HUES6 (cell line): ENCODE measurements at regions not wholly inside any gene's neighbourhood (a gene's known extent, or its start where the extent isn't known, plus 50 kb on each side); places are given as distances from the start of the nearest gene placed in this dataset.

ENCODE experiments used
- H3K27ac ChIP-seq: 2 replicates; pipeline ENCODE4 v1.7.0; 2013; ENCODE audit warnings: low read depth, mild to moderate bottlenecking, low read length, inconsistent platforms
- H3K27me3 ChIP-seq: 2 replicates; pipeline ENCODE4 v1.6.1; 2013; ENCODE audit warnings: low read length; ENCODE audit not compliant: control insufficient read depth, insufficient read depth
- H3K36me3 ChIP-seq: 2 replicates; pipeline ENCODE4 v1.6.1; 2013; ENCODE audit warnings: low read length; ENCODE audit not compliant: control insufficient read depth, insufficient read depth
- H3K4me1 ChIP-seq: 2 replicates; pipeline ENCODE4 v1.6.1; 2013; ENCODE audit warnings: low read length; ENCODE audit not compliant: control insufficient read depth, insufficient read depth
- H3K4me3 ChIP-seq: 2 replicates; pipeline ENCODE4 v1.5.1; 2013; ENCODE audit warnings: low read depth, low read length
- H3K9ac ChIP-seq: one replicate; pipeline ENCODE4 v1.6.1; 2013; ENCODE audit warnings: mild to moderate bottlenecking, low read length
- H3K9me3 ChIP-seq: 2 replicates; pipeline ENCODE4 v1.6.1; 2013; ENCODE audit warnings: low read depth, low read length; ENCODE audit not compliant: control insufficient read depth, insufficient read depth

GRCh38 chr12:60845696-60846095 lies 1249.9 kb downstream of the SLC16A7 start:
- Histone ChIP-seq H3K9ac (no peak overlapping the region), H3K36me3 (no peaks in the 10 kb centered on the region)

GRCh38 chr12:60847281-60847680 lies 1251.5 kb downstream of the SLC16A7 start:
- H3K27ac ChIP-seq, result no peak overlapping the region
- no peak overlapping the region for H3K4me3 ChIP-seq
- no peak overlapping the region for H3K9ac ChIP-seq
- no peaks in the 10 kb centered on the region for H3K9me3 ChIP-seq
- H3K27me3 ChIP-seq, result no peaks in the 10 kb centered on the region
- no peaks in the 10 kb centered on the region for H3K4me1 ChIP-seq
- H3K36me3 ChIP-seq, result no peaks in the 10 kb centered on the region

More at GRCh38 chr12:60845696-60846095, 1249.9 kb downstream of the SLC16A7 start:
- Histone ChIP-seq H3K27me3 (no peaks in the 10 kb centered on the region), H3K4me3 (no peak overlapping the region), H3K4me1 (no peaks in the 10 kb centered on the region), H3K27ac (no peak overlapping the region), H3K9me3 (no peaks in the 10 kb centered on the region)

GRCh38 chr12:60849723-60850122 lies 1253.9 kb downstream of the SLC16A7 start:
- Histone ChIP-seq H3K9me3 (no peaks in the 10 kb centered on the region), H3K27ac (no peak overlapping the region), H3K9ac (no peak overlapping the region), H3K27me3 (no peaks in the 10 kb centered on the region), H3K4me3 (no peak overlapping the region), H3K36me3 (no peaks in the 10 kb centered on the region), H3K4me1 (no peaks in the 10 kb centered on the region)

- Histone ChIP-seq H3K27me3 (no peaks in the 10 kb centered on the region), H3K4me1 (no peaks in the 10 kb centered on the region), H3K9me3 (no peaks in the 10 kb centered on the region), H3K9ac (no peak overlapping the region), H3K27ac (no peak overlapping the region), H3K36me3 (no peaks in the 10 kb centered on the region), H3K4me3 (no peak overlapping the region)
Measured at GRCh38 chr12:60853407-60853806, 1257.6 kb downstream of the SLC16A7 start.

- no peaks in the 10 kb centered on the region for H3K27me3 ChIP-seq
- H3K9ac ChIP-seq, result no peak overlapping the region
Measured at GRCh38 chr12:60863421-60863820, 1267.6 kb downstream of the SLC16A7 start.

GRCh38 chr12:60872219-60872618 lies 1276.4 kb downstream of the SLC16A7 start:
- no peak overlapping the region for H3K9ac ChIP-seq
- H3K4me3 ChIP-seq, result no peak overlapping the region
- H3K4me1 ChIP-seq, result no peaks in the 10 kb centered on the region
- no peaks in the 10 kb centered on the region for H3K27me3 ChIP-seq
- H3K9me3 ChIP-seq, result no peaks in the 10 kb centered on the region
- H3K27ac ChIP-seq, result no peak overlapping the region
- no peaks in the 10 kb centered on the region for H3K36me3 ChIP-seq

More at GRCh38 chr12:60863421-60863820, 1267.6 kb downstream of the SLC16A7 start:
- no peaks in the 10 kb centered on the region for H3K4me1 ChIP-seq
- H3K4me3 ChIP-seq, result no peak overlapping the region
- no peaks in the 10 kb centered on the region for H3K36me3 ChIP-seq
- no peak overlapping the region for H3K27ac ChIP-seq
- no peaks in the 10 kb centered on the region for H3K9me3 ChIP-seq

GRCh38 chr12:60872850-60873713 lies 1277.3 kb downstream of the SLC16A7 start:
- Histone ChIP-seq H3K36me3 (no peaks in the 10 kb centered on the region), H3K27me3 (no peaks in the 10 kb centered on the region), H3K4me3 (no peak overlapping the region), H3K9ac (no peak overlapping the region), H3K9me3 (no peaks in the 10 kb centered on the region), H3K4me1 (no peaks in the 10 kb centered on the region), H3K27ac (no peak overlapping the region)

- Histone ChIP-seq H3K4me3 (no peak overlapping the region), H3K36me3 (no peaks in the 10 kb centered on the region), H3K4me1 (no peaks in the 10 kb centered on the region), H3K27me3 (no peaks in the 10 kb centered on the region), H3K9ac (no peak overlapping the region), H3K9me3 (no peaks in the 10 kb centered on the region), H3K27ac (no peak overlapping the region)
Measured at GRCh38 chr12:60874091-60874490, 1278.3 kb downstream of the SLC16A7 start.

- H3K27me3 ChIP-seq, result no peaks in the 10 kb centered on the region
- H3K27ac ChIP-seq, result no peak overlapping the region
- no peaks in the 10 kb centered on the region for H3K4me1 ChIP-seq
- no peaks in the 10 kb centered on the region for H3K36me3 ChIP-seq
- no peak overlapping the region for H3K4me3 ChIP-seq
- H3K9ac ChIP-seq, result no peak overlapping the region
- no peaks in the 10 kb centered on the region for H3K9me3 ChIP-seq
Measured at GRCh38 chr12:60920841-60921495, 1325.1 kb downstream of the SLC16A7 start.

GRCh38 chr12:60921541-60921940 lies 1325.7 kb downstream of the SLC16A7 start:
- no peaks in the 10 kb centered on the region for H3K27me3 ChIP-seq
- no peak overlapping the region for H3K4me3 ChIP-seq
- no peaks in the 10 kb centered on the region for H3K36me3 ChIP-seq
- no peaks in the 10 kb centered on the region for H3K4me1 ChIP-seq
- H3K9ac ChIP-seq, result no peak overlapping the region
- H3K9me3 ChIP-seq, result no peaks in the 10 kb centered on the region
- H3K27ac ChIP-seq, result no peak overlapping the region

GRCh38 chr12:60926256-60926655 lies 1330.4 kb downstream of the SLC16A7 start:
- Histone ChIP-seq H3K4me3 (no peak overlapping the region), H3K9me3 (no peaks in the 10 kb centered on the region), H3K27ac (no peak overlapping the region), H3K9ac (no peak overlapping the region), H3K4me1 (no peaks in the 10 kb centered on the region), H3K27me3 (no peaks in the 10 kb centered on the region), H3K36me3 (no peaks in the 10 kb centered on the region)
